PC-9 (cell line): ENCODE measurements at regions not wholly inside any gene's neighbourhood (a gene's known extent, or its start where the extent isn't known, plus 50 kb on each side); places are given as distances from the start of the nearest gene placed in this dataset.

Experiments
- EZH2 ChIP-seq: fragments of 200-600 bp; sonication (generic); IDR thresholded peaks from 2 replicates; pipeline ENCODE4 v1.8.0; 2017; ENCODE audit warnings: antibody characterized with exemption, low read depth
- TF ChIP-seq, protein P1 (sequence below): fragments of 200-600 bp; sonication (generic); conservative IDR thresholded peaks from 2 replicates; pipeline ENCODE4 v1.6.1; 2017; ENCODE audit warnings: mixed run types, antibody characterized with exemption, mild to moderate bottlenecking, moderate library complexity

DNA sequence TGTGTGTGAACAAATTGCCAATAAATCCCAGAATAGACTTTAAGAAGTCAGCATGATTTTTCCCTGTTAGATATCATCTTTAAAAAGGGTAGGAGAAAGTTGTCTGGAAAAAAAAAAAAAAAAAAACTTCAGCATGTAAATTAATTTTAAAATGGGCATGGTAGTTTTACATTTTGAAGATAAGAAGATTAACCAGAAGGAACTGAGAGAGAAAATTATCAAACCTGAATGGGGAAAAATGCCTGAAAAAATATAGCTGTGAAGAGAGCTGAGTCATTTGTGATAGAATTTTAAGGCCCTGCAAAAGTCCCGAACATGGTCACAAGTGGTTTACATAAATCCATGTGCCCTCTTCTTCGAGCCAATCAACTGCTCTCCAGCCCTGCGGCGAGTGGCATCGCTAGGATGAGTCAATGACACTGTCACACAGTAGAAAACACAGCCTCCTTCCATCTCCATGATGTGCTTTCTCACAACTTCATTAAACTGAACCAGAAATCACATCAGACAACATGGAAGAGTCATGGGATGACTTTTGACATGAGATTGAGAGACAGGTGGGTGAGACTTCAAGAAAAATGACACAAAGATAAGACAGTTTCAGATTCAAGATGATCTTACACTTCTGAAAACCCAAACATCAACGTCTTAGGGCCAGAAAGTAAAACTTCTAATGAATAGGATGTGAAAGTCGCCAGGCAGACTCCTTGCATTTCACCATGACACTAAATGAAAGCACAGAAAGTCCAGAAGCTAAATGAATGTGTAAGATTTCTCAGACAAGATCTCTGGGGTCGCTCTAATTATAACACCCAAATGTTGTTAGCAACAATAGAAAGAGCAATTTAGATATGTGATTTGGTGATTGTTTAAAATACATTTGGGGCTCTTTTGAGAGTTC, 273.0 kb upstream of the ID2 start:
- TF ChIP-seq EZH2, result no peak
- TF ChIP-seq, protein P1, sequence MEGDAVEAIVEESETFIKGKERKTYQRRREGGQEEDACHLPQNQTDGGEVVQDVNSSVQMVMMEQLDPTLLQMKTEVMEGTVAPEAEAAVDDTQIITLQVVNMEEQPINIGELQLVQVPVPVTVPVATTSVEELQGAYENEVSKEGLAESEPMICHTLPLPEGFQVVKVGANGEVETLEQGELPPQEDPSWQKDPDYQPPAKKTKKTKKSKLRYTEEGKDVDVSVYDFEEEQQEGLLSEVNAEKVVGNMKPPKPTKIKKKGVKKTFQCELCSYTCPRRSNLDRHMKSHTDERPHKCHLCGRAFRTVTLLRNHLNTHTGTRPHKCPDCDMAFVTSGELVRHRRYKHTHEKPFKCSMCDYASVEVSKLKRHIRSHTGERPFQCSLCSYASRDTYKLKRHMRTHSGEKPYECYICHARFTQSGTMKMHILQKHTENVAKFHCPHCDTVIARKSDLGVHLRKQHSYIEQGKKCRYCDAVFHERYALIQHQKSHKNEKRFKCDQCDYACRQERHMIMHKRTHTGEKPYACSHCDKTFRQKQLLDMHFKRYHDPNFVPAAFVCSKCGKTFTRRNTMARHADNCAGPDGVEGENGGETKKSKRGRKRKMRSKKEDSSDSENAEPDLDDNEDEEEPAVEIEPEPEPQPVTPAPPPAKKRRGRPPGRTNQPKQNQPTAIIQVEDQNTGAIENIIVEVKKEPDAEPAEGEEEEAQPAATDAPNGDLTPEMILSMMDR, result no peak
